NT2/D1 (cell line): ENCODE measurements at regions not wholly inside any gene's neighbourhood (a gene's known extent, or its start where the extent isn't known, plus 50 kb on each side); places are given as distances from the start of the nearest gene placed in this dataset.
"Not testable (repeated sequence)": the region's sequence is repeated elsewhere in the genome, so short reads cannot be mapped to it uniquely, and the experiment has no call there.

Source experiments
- DNase-seq: peaks from one replicate; pipeline ENCODE4 v3.0.0-alpha.2; 2011; ENCODE audit warnings: low read depth, low spot score
- H3K27me3 ChIP-seq: 2 replicates; pipeline ENCODE4 v1.6.0; 2011; ENCODE audit warnings: mild to moderate bottlenecking; ENCODE audit not compliant: insufficient read length, insufficient read depth
- H3K36me3 ChIP-seq: 2 replicates; pipeline ENCODE4 v1.6.1; 2011; ENCODE audit warnings: mild to moderate bottlenecking, low read length, mixed read lengths; ENCODE audit not compliant: insufficient read depth, insufficient read length
- H3K4me1 ChIP-seq: 2 replicates; pipeline ENCODE4 v1.5.1; 2011; ENCODE audit not compliant: insufficient read depth, insufficient read length
- H3K4me3 ChIP-seq: 2 replicates; pipeline ENCODE4 v1.5.1; 2011; ENCODE audit warnings: low read depth; ENCODE audit not compliant: insufficient read length
- H3K9ac ChIP-seq: 2 replicates; pipeline ENCODE4 v1.6.0; 2011; ENCODE audit warnings: low read depth; ENCODE audit not compliant: insufficient read length
- H3K9me3 ChIP-seq: 2 replicates; pipeline ENCODE4 v1.5.1; 2011; ENCODE audit warnings: mild to moderate bottlenecking, low read length; ENCODE audit not compliant: insufficient read depth
- SUZ12 ChIP-seq: IDR thresholded peaks from 2 replicates; pipeline ENCODE4 v1.6.1; 2011; ENCODE audit not compliant: insufficient read length, insufficient read depth; ENCODE audit errors: extremely low read depth
- YY1 ChIP-seq: IDR thresholded peaks from 2 replicates; pipeline ENCODE4 v1.6.1; 2011; ENCODE audit not compliant: insufficient read length, insufficient read depth
- ZNF274 ChIP-seq: IDR thresholded peaks from 2 replicates; pipeline ENCODE4 v1.6.1; 2011; ENCODE audit warnings: mild to moderate bottlenecking, low read depth, low read length

- no peak overlapping the region for H3K9ac ChIP-seq
- H3K4me1 ChIP-seq = peaks cover 3% of the 10 kb centered on the region
- peaks cover 12% of the 10 kb centered on the region; the same call in 1 of the 2 replicates for H3K9me3 ChIP-seq
- no peaks in the 10 kb centered on the region for H3K36me3 ChIP-seq
- H3K4me3 ChIP-seq = no peak overlapping the region
- TF ChIP-seq YY1 (no peak), ZNF274 (no peak), SUZ12 (no peak)
- no peaks in the 10 kb centered on the region for H3K27me3 ChIP-seq
- DNase-seq = peak; percentile 47
Measured at GRCh38 chr4:26061248-26061986, 147.4 kb downstream of the SMIM20 start.

- DNase-seq = no peak
- peaks cover 12% of the 10 kb centered on the region; the same call in 1 of the 2 replicates for H3K9me3 ChIP-seq
- H3K36me3 ChIP-seq = no peaks in the 10 kb centered on the region
- peaks cover 3% of the 10 kb centered on the region for H3K4me1 ChIP-seq
- H3K9ac ChIP-seq = no peak overlapping the region
- no peak overlapping the region for H3K4me3 ChIP-seq
- H3K27me3 ChIP-seq = no peaks in the 10 kb centered on the region
- TF ChIP-seq YY1 (no peak), SUZ12 (no peak), ZNF274 (no peak)
Measured at GRCh38 chr4:26062215-26062614, 148.2 kb downstream of the SMIM20 start.

- not testable (repeated sequence) for H3K36me3 ChIP-seq, DNase-seq, H3K9ac ChIP-seq, H3K4me3 ChIP-seq, H3K27me3 ChIP-seq, H3K4me1 ChIP-seq
- peaks cover 12% of the 10 kb centered on the region; the same call in 1 of the 2 replicates for H3K9me3 ChIP-seq
Measured at GRCh38 chr4:26064009-26064408, 150.0 kb downstream of the SMIM20 start.

GRCh38 chr4:26065833-26066232 is 151.8 kb downstream of the SMIM20 start:
- Histone ChIP-seq H3K9me3 (no peaks in the 10 kb centered on the region), H3K4me3 (no peak overlapping the region), H3K36me3 (no peaks in the 10 kb centered on the region), H3K4me1 (peaks cover 3% of the 10 kb centered on the region), H3K9ac (no peak overlapping the region), H3K27me3 (no peaks in the 10 kb centered on the region)
- no peak for DNase-seq
- TF ChIP-seq ZNF274 (no peak), SUZ12 (no peak), YY1 (no peak)

- Histone ChIP-seq H3K4me1 (peaks cover 3% of the 10 kb centered on the region), H3K9me3 (no peaks in the 10 kb centered on the region)
- no peak for TF ChIP-seq ZNF274
- TF ChIP-seq YY1 = no peak
- TF ChIP-seq SUZ12 = no peak
Measured at GRCh38 chr4:26067035-26067434, 153.0 kb downstream of the SMIM20 start.

GRCh38 chr4:26069218-26069617 is 155.2 kb downstream of the SMIM20 start:
- no peak for TF ChIP-seq SUZ12
- no peak for TF ChIP-seq YY1
- no peak for TF ChIP-seq ZNF274
- Histone ChIP-seq H3K36me3 (no peaks in the 10 kb centered on the region), H3K4me3 (no peak overlapping the region), H3K9me3 (no peaks in the 10 kb centered on the region), H3K4me1 (peaks cover 3% of the 10 kb centered on the region), H3K27me3 (no peaks in the 10 kb centered on the region), H3K9ac (no peak overlapping the region)
- peak; percentile 62 for DNase-seq

More at GRCh38 chr4:26067035-26067434, 153.0 kb downstream of the SMIM20 start:
- H3K27me3 ChIP-seq = no peaks in the 10 kb centered on the region
- H3K4me3 ChIP-seq = no peak overlapping the region
- H3K9ac ChIP-seq = no peak overlapping the region
- H3K36me3 ChIP-seq = no peaks in the 10 kb centered on the region
- DNase-seq = no peak

GRCh38 chr4:26071688-26072087 is 157.7 kb downstream of the SMIM20 start:
- Histone ChIP-seq H3K9me3 (peaks cover 12% of the 10 kb centered on the region), H3K9ac (no peak overlapping the region), H3K4me3 (no peak overlapping the region), H3K36me3 (no peaks in the 10 kb centered on the region), H3K4me1 (no peaks in the 10 kb centered on the region), H3K27me3 (no peaks in the 10 kb centered on the region)
- TF ChIP-seq ZNF274 (no peak), SUZ12 (no peak), YY1 (no peak)
- DNase-seq = no peak
